Peyer's patch (tissue), 4 donors: ENCODE measurements at regions not wholly inside any gene's neighbourhood (a gene's known extent, or its start where the extent isn't known, plus 50 kb on each side); places are given as distances from the start of the nearest gene placed in this dataset.

ENCODE experiments used
- DNase-seq, 3 donors: peaks; one replicate each; pipeline ENCODE4 v3.0.0-alpha.2; 2017 to 2019
- H3K27ac ChIP-seq, 4 donors: fragments of 200-600 bp; sonication (generic); one replicate each; pipeline ENCODE4 v1.5.1; 2016 to 2019
- H3K27me3 ChIP-seq, 2 donors: fragments of 200-600 bp; sonication (generic); one replicate each; pipeline ENCODE4 v1.5.1; 2019
- H3K36me3 ChIP-seq, 3 donors: fragments of 200-600 bp; sonication (generic); one replicate each; pipeline ENCODE4 v1.5.1; 2016 to 2019
- H3K4me1 ChIP-seq, 4 donors: fragments of 200-600 bp; sonication (generic); one replicate each; pipeline ENCODE4 v1.5.1; 2016 to 2019
- H3K4me3 ChIP-seq, 4 donors: fragments of 200-600 bp; sonication (generic); 1 replicate in 3 of 4; 2 replicates in 1 of 4; pipeline ENCODE4 v1.5.1; 2016 to 2019; ENCODE audit warnings: mild to moderate bottlenecking in 1 of 4
- H3K9me3 ChIP-seq, 4 donors: fragments of 200-600 bp; sonication (generic); one replicate each; pipeline ENCODE4 v1.5.1; 2016 to 2019; ENCODE audit warnings: mild to moderate bottlenecking in 1 of 4
- POLR2A ChIP-seq, 2 donors: fragments of 450-650 bp; IDR thresholded peaks; one replicate each; pipeline ENCODE4 v1.5.1; 2017; ENCODE audit warnings: antibody characterized with exemption in 2 of 2, mild to moderate bottlenecking in 2 of 2, moderate library complexity in 2 of 2
- TF ChIP-seq, protein P1 (sequence below), 6 experiments: fragments of 450-650 bp in 4 of 6; fragments of 200-600 bp in 2 of 6; sonication (generic) in 1 of 6; IDR thresholded peaks; one replicate each; pipeline ENCODE4 v1.5.1; 2017 to 2019; ENCODE audit warnings: antibody characterized with exemption in 6 of 6, mild to moderate bottlenecking in 3 of 6, moderate library complexity in 1 of 6

- H3K27ac ChIP-seq = no peak overlapping the region
- no peak for DNase-seq
- H3K4me1 ChIP-seq = no peaks in the 10 kb centered on the region
- no peak for TF ChIP-seq POLR2A (IDR thresholded peaks at IDR 0.05)
- H3K27me3 ChIP-seq = no peaks in the 10 kb centered on the region
- H3K4me3 ChIP-seq = no peak overlapping the region
- no peaks in the 10 kb centered on the region for H3K9me3 ChIP-seq
- H3K36me3 ChIP-seq = no peaks in the 10 kb centered on the region
Observed at GRCh38 chr6:16925461-16925860, 164.2 kb upstream of the ATXN1 start.

- no peak for DNase-seq
- Histone ChIP-seq H3K4me3 (no peak overlapping the region), H3K9me3 (no peaks in the 10 kb centered on the region), H3K27ac (no peak overlapping the region), H3K36me3 (no peaks in the 10 kb centered on the region), H3K4me1 (no peaks in the 10 kb centered on the region), H3K27me3 (no peaks in the 10 kb centered on the region)
- TF ChIP-seq, protein P1, sequence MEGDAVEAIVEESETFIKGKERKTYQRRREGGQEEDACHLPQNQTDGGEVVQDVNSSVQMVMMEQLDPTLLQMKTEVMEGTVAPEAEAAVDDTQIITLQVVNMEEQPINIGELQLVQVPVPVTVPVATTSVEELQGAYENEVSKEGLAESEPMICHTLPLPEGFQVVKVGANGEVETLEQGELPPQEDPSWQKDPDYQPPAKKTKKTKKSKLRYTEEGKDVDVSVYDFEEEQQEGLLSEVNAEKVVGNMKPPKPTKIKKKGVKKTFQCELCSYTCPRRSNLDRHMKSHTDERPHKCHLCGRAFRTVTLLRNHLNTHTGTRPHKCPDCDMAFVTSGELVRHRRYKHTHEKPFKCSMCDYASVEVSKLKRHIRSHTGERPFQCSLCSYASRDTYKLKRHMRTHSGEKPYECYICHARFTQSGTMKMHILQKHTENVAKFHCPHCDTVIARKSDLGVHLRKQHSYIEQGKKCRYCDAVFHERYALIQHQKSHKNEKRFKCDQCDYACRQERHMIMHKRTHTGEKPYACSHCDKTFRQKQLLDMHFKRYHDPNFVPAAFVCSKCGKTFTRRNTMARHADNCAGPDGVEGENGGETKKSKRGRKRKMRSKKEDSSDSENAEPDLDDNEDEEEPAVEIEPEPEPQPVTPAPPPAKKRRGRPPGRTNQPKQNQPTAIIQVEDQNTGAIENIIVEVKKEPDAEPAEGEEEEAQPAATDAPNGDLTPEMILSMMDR (IDR thresholded peaks at IDR 0.05) = no peak
- TF ChIP-seq POLR2A (IDR thresholded peaks at IDR 0.05) = no peak
Observed at GRCh38 chr6:16922282-16922681, 161.0 kb upstream of the ATXN1 start.

DNA sequence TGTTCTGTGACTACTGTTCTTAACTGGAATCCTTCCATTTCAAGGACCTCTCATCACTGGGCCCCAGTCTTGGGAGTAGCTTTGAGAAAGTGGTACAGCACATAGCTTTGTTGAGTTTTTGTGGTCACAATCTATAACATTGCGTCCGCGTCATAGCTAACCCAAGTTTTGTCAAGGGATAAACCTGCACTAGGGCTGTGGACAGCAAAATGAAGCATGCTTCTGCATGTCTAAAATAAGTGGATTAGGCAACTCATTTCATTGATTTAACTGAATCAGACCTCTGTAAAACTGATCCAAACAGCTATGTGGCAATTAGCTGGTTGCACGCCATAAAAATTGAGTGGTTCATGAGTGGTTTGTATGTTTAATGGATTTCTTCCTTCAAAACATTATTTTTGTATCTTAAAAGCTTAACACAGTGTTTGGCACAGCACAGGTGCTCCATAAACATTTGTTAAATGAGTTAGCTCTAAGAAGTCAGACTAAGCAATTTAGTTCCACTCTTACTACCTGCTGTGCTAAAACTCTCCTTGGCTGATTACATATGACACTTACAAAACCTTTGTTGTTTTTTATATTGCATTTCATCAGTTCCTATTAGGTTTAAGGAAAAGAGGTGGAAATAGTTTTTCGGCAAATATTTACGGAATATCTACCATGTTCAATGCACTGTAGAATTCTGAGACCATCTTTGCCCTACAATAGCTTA lies 160.3 kb upstream of the ATXN1 start:
- no peaks in the 10 kb centered on the region for H3K27me3 ChIP-seq
- H3K4me3 ChIP-seq = no peak overlapping the region
- no peaks in the 10 kb centered on the region for H3K36me3 ChIP-seq
- no peak overlapping the region for H3K27ac ChIP-seq
- no peaks in the 10 kb centered on the region for H3K4me1 ChIP-seq
- TF ChIP-seq, protein P1 (IDR thresholded peaks at IDR 0.05) = no peak
- no peak for TF ChIP-seq POLR2A (IDR thresholded peaks at IDR 0.05)
- no peaks in the 10 kb centered on the region for H3K9me3 ChIP-seq
- no peak for DNase-seq

GRCh38 chr6:16918586-16918985 lies 157.3 kb upstream of the ATXN1 start:
- H3K4me3 ChIP-seq = no peak overlapping the region
- no peaks in the 10 kb centered on the region for H3K36me3 ChIP-seq
- H3K4me1 ChIP-seq = no peaks in the 10 kb centered on the region
- TF ChIP-seq, protein P1 (IDR thresholded peaks at IDR 0.05) = no peak
- TF ChIP-seq POLR2A (IDR thresholded peaks at IDR 0.05) = no peak
- H3K9me3 ChIP-seq = no peaks in the 10 kb centered on the region
- no peak overlapping the region for H3K27ac ChIP-seq
- no peak for DNase-seq
- no peaks in the 10 kb centered on the region for H3K27me3 ChIP-seq

GRCh38 chr6:16914184-16914583 lies 152.9 kb upstream of the ATXN1 start:
- H3K9me3 ChIP-seq = no peaks in the 10 kb centered on the region
- no peaks in the 10 kb centered on the region for H3K36me3 ChIP-seq
- no peak for DNase-seq
- H3K4me1 ChIP-seq = no peaks in the 10 kb centered on the region
- H3K27me3 ChIP-seq = no peaks in the 10 kb centered on the region
- H3K4me3 ChIP-seq = no peak overlapping the region
- no peak overlapping the region for H3K27ac ChIP-seq
- TF ChIP-seq POLR2A (IDR thresholded peaks at IDR 0.05) = no peak
- TF ChIP-seq, protein P1 (IDR thresholded peaks at IDR 0.05) = no peak

DNA sequence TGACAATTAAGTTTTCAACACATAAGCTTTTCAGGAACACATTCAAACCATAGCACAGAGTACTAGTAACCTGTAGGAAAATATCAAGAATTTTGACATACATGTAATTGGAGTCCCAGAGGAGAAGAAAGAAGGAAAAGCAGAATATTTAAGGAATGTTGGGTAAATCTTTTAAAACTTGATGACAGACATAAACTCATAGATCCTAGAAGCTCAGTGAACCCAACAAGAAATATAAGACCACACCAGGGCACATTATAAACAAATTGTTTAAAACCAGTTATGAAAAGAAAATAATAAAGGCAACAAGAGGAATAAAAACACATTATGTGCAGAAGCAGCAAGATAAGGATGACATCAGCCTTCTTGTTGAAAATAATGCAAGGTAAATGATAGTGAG lies 151.5 kb upstream of the ATXN1 start:
- DNase-seq = no peak
- no peak overlapping the region for H3K27ac ChIP-seq
- TF ChIP-seq POLR2A (IDR thresholded peaks at IDR 0.05) = no peak
- TF ChIP-seq, protein P1 (IDR thresholded peaks at IDR 0.05) = no peak
- no peaks in the 10 kb centered on the region for H3K36me3 ChIP-seq
- no peak overlapping the region for H3K4me3 ChIP-seq
- no peaks in the 10 kb centered on the region for H3K4me1 ChIP-seq
- no peaks in the 10 kb centered on the region for H3K9me3 ChIP-seq
- no peaks in the 10 kb centered on the region for H3K27me3 ChIP-seq
